HG02840 (cell line): ENCODE measurements at regions not wholly inside any gene's neighbourhood (a gene's known extent, or its start where the extent isn't known, plus 50 kb on each side); places are given as distances from the start of the nearest gene placed in this dataset.
"Not testable (repeated sequence)": the region's sequence is repeated elsewhere in the genome, so short reads cannot be mapped to it uniquely, and the experiment has no call there.

Experiments
- ATAC-seq: cut with Tn5 transposase; IDR thresholded peaks from one replicate; pipeline ENCODE4 v1.9.1; 2021; ENCODE audit warnings: mild to moderate bottlenecking, moderate library complexity, moderate number of reproducible peaks; ENCODE audit not compliant: unreplicated experiment, low FRiP score

DNA sequence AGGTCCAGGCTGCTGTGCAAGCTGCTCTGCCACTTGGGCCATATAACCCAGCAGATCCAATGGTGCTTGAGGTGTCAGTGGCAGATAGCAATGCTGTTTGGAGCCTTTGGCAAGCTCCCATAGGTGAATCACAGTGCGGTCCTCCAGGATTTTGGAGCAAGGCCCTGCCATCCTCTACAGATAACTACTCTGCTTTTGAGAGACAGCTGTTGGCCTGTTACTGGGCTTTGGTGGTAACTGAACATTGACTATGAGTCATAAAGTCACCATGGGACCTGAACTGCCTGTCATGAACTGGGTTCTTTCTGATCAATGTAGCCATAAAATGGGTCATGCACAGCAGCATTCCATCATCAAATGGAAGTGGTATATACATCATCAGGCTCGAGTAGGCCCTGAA is 92.0 kb upstream of the IGLL5 start:
- ATAC-seq: not testable (repeated sequence)

DNA sequence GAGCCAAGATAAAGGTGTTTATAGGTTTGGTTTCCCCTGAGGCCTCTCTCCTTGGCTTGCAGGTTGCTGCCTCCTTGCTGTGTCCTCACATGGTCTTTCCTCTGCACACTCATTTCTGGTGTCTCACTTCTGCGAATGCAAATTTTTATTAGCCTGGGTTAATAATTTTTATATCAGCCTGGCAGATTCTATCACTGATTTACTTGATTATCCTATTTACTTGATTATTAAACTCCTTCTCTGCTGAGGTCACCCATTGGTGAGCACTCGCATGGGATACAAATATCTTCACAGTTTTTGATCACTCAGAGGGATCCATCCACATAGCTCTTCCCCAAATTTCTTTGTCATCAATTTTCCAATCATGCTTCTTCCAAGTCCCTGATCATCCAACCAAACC is 90.9 kb upstream of the IGLL5 start:
- ATAC-seq: no peak

DNA sequence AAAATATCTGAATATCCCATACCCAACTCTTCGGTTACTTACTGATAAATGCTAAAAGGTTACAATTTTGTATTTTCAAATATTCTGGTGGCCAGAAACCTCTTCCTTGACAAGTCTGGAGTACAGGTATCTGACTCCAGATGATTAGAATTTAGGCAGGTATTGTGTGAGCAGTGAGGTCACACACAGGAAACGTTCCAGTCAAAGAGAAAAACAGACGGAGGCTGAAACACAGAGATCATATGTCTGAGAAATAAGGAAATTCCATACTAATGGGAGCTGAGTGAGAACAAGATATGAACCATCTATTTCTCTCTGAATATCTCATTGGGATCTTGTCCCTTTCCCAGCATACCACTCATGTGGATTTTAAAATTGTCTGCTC is 89.4 kb upstream of the IGLL5 start:
- no peak for ATAC-seq

DNA sequence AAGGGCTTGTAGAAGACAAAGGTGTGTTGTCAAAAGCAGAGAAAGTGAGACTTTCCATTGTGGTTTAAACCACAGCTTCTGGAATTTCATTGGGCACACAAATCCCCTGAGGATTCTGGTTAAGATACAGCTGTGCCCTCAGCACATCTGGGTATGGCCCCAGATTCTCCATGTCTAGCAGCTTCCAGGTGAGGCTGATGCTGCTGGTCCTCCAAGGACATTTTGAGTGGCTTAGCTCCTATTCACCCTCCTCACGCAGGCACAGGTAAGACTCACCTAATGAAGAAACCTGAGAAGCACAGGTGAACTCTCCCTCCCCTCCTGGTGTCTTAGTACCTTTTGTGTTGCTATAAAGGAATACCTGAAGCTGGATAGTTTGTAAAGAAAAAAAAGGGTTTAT is 88.9 kb upstream of the IGLL5 start:
- ATAC-seq: no peak

DNA sequence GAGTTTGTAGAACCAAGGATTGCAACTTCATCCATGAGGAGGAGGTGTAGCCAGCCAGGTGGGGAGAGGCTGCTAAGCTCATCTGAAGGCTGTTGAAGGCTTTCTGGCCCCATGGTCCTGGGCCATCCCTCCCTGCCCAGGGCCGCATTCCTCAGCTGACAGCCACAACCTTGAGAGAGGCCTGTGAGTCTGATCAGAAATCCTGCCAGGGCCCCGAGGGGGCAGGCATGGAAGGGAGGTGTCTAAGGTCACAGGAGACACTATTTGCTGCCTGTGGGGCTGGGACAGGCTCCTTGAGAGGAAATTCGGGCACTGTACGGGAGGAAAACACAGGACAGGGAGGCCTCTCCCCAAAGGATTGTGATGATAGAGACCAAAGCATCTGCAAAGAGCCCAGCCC is 88.1 kb upstream of the IGLL5 start:
- ATAC-seq: no peak

DNA sequence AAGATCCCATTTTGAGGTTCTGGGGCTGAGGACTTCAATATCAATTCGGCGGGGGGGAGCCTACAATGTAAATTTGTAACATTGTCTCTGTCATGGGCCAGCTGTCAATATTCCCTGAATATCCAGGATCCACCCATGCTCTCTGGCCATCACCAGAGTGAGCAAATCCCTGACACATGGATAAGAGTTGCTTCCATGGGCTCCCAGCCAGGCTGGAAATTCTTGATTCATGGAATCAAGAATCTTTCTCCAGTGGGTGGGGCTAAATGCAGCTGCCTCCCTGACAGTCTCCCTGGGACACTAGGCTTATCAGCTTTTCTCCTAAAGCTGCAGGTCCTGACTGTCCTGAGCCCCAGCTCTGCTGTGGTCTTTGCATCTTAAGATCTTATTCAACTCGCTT is 86.9 kb upstream of the IGLL5 start:
- ATAC-seq: no peak

DNA sequence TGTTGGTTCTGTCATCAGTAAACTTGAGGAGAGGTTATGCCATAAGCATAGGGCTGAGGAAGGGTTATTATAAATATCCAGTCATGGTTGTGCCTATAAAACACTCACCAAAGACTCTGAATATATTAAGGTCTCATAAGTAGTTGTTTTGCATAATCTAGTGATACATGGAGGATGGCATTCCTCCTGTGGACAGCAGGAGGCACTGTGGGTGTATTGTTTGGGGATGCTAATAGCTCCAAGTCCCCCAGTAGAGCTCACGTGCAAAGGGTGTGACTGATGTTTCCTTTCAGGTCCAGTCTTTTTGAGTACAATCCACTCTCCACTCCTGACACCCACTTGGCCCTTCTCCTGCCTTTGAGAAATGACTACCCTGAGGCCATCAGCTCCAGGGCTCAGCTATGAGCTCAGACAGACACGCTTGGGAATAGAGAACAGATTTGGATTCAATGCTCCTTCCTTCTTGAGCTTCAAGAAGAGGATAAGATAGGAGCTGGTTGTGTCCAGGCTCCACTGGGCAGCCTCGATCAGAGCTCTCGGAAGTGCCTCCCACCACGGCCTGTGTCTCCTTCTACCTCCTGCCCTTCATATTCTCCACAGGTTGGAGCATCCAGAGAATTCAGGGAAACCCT is 85.2 kb upstream of the IGLL5 start:
- ATAC-seq: no peak

DNA sequence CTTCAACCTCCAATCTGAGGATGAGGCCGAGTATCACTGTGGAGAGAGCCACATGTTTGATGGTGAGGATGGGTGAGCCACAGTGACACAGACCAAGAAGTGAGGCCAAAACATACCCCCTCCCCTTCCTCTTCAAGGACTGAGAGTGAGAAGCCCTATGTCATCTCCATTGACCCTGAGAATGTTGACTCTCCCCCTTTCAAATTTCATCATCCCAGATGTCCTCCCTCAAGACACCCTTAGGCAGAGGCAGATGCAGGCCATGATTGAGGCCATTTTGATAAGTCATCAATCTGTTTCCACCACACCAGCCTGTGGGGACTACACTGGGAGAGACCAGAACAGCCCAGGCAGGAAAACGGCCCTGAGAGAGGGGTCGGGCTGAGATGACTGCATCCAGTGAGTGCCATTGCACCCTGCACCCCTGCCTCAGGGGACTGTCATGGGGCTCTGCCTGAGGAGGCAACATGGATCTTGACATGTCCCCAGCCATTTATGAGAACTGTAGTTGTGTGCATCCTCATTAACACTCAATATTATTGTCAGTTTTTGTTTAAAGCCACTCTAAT is 84.2 kb upstream of the IGLL5 start:
- no peak for ATAC-seq

DNA sequence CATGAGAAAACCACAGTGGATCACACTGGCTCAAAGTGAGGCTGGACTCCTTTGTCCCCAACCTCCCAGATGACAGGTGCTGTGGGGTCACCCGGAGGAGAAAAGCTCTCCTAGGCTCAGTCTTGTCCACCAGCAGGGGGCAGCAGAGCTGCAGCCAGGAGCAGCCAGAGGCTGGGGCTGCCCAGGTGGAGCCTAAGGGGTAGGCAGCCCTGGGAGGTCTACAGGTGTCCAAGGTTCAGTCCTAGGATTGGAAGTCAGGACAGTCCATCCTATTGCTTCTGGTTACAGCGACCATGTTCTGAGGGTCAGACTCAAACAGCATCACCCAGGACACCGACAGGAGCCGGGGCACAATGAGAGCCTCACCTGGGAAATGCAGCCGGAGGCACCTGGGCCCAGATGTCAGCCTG is 77.6 kb upstream of the IGLL5 start:
- no peak for ATAC-seq

DNA sequence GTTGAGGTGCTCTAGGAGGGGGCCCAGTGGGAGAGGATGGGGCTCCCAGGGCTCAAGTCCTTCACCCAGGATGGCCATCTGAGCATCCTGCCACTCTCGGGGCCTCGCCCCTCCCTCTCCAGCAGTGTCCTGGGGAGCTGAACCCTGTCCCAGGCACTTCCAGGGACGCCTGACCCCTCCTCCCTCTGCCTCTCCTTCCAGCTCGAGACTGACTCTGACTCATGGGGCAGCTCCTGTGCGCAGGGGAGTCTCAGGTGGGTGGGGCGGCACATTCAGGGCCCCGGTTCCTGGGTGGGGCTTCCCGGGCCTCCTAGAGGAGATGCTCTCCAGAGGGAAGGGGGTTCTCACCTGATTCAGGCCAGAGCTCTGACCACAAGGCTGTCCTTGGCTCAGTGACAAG is 77.1 kb upstream of the IGLL5 start:
- no peak for ATAC-seq

DNA sequence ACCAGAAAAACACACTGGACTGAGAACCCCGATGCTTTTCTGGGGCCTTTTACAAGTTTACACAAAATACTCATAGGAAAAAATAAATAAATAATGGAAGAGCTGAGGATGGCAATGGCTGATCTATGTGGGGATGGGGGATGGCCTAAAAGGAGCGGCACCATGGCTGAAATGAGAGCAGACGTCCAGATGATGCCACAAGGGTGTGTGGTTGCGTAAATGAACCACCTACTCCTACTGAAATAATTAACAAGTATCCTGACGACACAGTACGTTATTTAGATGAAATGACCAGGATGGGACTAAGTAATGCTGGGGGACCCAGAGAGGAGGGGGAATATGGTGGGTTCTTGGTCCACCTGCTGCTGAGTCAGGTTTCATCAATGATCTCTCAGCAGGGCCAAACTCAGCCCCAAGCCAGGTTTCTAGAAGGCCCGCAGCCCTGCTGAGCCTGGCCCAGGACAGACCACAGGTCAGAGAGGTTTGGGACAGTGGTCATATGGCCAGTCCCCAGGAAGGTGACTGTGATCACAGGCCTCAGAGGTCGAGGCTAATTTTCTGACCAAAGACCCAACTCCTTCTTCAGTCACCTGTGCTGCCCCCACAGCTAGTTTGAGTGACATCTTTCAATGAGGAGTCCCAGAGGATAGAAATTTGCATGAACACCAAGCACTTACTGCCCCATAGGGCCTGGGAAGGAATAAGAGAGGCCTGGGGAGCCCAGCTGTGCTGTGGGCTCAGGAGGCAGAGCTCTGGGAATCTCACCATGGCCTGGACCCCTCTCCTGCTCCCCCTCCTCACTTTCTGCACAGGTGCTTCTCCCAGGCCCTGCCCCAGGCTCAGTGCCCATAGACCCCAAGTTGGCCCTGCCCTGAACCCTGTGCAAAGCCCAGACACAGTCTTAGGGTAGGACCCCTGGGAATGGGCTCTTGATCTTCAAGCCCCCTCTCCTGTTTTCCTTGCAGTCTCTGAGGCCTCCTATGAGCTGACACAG is 76.3 kb upstream of the IGLL5 start:
- no peak for ATAC-seq

DNA sequence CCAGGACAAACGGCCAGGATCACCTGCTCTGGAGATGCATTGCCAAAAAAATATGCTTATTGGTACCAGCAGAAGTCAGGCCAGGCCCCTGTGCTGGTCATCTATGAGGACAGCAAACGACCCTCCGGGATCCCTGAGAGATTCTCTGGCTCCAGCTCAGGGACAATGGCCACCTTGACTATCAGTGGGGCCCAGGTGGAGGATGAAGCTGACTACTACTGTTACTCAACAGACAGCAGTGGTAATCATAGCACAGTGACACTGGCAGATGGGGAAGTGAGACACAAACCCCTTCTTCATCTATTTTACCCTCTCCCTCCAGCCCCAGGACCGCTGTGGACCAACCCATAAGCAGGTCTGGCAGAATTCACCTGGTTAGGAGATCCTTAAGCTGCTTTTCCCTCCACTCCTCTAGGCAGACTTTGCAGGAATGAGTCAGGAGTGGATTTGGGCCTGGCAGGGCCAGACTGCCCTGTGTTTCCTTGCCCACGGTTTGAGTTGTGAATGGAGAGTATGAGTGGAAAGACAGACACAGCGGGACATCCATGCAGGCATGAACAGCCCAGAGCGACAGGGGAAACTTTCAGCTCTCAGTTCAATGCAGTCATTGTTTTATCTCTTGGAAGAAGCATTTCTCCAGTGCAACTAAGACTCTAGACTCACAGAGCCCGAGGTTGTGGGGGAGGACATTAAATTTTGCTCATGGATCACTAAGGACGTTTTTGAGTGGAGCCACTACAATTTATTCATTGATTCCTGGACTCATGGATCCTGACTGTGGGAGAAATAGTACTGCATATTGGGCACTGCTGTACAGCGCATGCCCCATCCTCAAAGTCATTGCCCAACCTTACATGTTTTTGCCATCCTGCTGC is 75.3 kb upstream of the IGLL5 start:
- ATAC-seq: no peak

DNA sequence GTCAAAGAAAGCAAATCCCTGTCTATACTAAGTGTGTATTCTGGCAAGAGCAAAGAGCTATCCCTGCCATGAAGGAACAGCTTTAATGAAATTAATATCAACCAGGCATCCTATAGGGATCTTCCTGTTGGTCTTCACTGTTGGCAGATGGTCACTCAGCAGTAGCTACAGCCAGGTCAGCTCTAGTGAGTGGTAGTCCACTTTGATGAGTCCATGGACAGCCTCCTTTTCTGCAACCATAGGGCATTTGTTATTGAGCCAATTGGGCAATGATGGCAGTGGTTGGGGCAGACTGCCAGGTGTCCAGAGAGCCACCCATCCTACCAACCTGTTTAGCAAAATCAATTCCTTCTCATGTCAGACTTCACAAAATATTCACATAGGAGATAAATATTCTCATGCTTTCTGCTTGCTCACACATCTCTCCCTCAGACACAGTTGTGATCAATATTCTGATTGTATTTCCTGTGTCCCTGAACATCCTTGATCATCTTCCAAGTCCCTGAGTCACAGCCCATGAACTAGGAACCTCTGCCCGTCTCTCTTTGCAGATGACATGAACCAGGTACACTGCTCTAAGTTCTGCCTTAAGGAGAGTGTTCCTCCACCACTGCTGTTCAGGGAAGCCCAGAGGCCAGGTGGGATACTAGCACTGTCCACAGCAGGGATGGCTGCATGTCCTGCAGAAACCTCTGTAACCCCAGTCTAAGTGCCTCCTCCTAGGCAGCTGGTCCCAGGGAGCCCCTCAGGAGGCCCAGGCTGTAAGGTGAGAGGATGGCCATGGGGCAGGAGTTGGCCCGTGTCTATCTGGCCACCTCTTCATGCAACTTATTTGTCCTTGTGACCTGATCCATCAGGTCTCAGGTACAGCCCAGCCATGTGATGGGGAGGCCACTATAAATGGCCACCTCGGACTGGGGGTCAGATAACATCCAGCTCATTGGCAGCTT is 74.2 kb upstream of the IGLL5 start:
- no peak for ATAC-seq

DNA sequence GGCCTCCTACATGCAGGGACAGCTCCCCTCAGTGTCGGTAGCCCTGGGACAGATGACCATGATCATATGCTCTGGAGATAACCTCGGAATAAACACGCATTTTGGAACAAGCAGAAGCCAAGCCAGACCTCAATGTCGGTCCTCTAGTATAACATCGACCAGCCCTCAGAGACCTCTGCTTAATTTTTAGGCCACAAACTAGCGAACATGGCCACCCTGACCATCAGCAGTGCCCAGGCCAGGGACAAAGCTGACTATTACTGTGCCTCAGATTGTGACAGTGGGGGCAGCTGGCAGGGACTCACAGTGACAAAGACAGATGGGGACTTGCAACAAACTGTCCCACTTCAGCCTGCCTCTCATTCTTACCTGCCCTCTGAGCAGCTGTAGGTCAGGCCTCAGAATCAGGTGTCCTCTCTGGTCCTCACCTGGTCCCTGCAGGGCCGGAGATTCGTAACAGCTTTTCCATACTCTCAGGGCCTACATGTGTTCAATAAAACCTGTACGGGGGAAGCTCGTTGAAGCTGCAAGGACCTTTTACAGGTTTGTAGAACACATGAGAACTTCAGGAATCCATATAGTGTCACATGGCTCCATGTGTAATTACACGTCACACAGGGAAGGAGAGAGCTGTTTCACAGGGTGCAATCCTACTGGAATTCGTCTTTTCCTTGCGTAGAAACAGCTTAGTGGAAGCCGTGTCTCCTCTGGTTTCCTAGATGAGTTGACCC is 72.8 kb upstream of the IGLL5 start:
- no peak for ATAC-seq

DNA sequence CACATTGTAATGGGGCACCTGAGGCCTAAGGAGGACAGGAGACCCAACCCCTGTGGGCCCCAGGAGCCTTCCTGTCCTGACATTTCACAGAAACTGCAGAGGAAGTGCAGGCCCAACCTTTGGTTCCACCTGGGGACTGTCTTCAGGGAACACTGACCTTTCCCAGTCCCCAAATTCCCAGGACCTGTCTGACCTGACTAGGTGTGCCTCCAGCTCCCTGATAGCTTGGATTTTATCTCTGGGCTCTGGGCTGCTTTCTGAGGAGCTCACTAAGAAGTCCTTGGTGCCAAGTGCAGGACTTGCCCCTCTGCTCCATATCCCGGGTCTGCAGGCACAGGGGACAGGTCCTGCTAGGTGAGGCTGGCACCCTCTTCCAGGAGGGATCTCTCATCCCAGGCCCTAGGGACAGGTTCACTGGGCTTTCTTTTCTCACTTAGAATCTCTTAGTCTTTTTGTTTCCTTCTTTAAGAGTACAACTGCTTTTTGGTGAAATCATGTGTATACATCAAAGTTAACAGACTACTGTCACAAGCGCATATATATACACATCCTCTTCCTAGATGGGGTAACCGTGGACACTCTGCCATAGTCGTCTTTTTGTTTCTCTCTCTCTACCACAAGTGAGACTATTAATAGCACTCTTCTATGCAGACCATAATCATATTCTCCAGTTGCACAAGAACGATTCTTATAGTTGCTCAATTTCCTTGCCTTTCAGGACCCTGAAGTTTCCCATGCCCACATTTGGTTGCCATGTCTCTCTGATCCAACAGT is 72.0 kb upstream of the IGLL5 start:
- no peak for ATAC-seq

DNA sequence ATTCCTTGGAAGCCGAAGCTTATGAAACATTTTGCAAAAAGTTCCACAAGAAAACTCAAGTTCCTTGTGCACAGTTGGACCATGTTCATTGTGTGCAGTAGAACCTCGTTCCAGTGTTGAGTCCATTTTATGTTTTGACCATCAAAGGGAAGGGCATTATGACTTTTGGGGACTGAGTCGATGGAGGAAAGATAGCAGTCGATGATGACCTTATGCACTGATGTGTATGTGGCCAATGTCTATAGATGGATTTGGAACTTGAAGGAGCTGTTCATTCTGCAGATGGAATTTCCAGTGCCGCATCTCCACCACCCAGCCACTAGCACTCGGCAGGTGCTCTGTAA is 71.5 kb upstream of the IGLL5 start:
- no peak for ATAC-seq

DNA sequence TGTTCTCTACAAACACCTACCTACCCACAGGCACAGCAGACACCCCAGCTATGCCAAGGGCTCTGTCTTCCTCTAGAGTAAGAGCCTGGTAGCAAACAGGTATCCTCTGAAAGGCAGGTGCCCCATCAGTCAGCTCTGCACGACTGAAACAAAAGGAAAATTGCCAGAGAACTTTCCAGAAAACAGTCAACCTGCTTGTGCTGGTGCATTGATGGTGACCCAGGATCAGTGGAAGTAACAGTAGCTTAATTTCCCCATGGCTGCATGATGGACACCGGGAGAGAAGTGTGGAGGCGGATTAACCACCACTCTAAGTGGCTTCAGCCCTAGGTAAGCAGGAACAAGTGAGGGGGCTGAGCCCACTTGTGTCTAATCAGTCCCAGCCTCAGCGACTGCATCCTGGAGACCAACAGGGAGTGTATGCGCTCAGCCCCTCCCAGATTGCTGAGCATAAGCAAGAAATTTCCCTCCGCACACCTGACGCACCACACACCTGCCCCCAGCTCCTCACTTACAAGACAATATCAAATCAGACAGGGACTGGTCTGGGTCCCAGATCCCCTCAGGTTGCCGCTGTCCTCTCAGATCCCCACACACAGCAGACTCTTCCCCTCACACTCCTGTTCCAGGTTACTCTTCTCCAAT is 70.7 kb upstream of the IGLL5 start:
- ATAC-seq: no peak
